ENCODE measurements at regions not wholly inside any gene's neighbourhood (a gene's known extent, or its start where the extent isn't known, plus 50 kb on each side); places are given as distances from the start of the nearest gene placed in this dataset.

- TF ChIP-seq CTCF (IDR thresholded peaks at IDR 0.05 in 8 of 11, conservative IDR thresholded peaks at IDR 0.05 in 3 of 11) (no peak), POLR2AphosphoS5 (IDR thresholded peaks at IDR 0.05) (no peak)
These were observed 769.6 kb upstream of the ARPP21 start for GRCh38 chr3:34869696-34870095.

Measured in spleen (tissue), 7 donors.